Breast epithelium (tissue), 3 donors: ENCODE measurements at regions not wholly inside any gene's neighbourhood (a gene's known extent, or its start where the extent isn't known, plus 50 kb on each side); places are given as distances from the start of the nearest gene placed in this dataset.

Experiments
- POLR2A ChIP-seq: fragments of 450-650 bp; IDR thresholded peaks from one replicate; pipeline ENCODE4 v1.6.1; 2016; ENCODE audit warnings: antibody characterized with exemption, mild to moderate bottlenecking, moderate library complexity
- POLR2AphosphoS5 ChIP-seq, 3 donors: sonication (generic); formaldehyde crosslinking; IDR thresholded peaks; one replicate each; pipeline ENCODE4 v1.6.1; 2017; ENCODE audit warnings: antibody characterized with exemption in 3 of 3
- TF ChIP-seq, protein P1 (sequence below), 3 donors: fragments of 450-650 bp; IDR thresholded peaks; one replicate each; pipeline ENCODE4 v1.5.1; 2016 to 2017; ENCODE audit warnings: antibody characterized with exemption in 3 of 3, mild to moderate bottlenecking in 3 of 3, moderate library complexity in 3 of 3

DNA sequence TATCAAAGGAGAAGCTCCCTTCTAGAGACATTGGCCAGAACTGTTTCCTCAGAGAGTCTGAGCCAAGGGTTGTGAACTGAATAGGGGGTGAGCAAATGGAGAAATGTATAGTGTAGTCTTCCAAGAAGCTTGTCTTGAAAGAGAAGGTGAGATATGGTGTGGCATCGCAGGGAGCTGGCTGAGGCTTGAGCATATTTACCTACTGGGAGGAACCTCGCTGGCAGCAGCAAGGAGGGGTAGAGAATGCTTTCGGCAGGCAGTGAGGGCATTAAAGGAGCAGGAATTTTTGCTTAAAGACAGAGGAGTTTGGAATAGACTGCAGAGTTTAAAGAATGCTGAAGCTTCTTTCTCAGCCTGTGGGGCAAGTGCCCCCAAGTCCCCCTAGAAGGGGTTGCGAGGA is 59.3 kb upstream of the PRMT8 start:
- TF ChIP-seq, protein P1, sequence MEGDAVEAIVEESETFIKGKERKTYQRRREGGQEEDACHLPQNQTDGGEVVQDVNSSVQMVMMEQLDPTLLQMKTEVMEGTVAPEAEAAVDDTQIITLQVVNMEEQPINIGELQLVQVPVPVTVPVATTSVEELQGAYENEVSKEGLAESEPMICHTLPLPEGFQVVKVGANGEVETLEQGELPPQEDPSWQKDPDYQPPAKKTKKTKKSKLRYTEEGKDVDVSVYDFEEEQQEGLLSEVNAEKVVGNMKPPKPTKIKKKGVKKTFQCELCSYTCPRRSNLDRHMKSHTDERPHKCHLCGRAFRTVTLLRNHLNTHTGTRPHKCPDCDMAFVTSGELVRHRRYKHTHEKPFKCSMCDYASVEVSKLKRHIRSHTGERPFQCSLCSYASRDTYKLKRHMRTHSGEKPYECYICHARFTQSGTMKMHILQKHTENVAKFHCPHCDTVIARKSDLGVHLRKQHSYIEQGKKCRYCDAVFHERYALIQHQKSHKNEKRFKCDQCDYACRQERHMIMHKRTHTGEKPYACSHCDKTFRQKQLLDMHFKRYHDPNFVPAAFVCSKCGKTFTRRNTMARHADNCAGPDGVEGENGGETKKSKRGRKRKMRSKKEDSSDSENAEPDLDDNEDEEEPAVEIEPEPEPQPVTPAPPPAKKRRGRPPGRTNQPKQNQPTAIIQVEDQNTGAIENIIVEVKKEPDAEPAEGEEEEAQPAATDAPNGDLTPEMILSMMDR (IDR thresholded peaks at IDR 0.05) = no peak
- no peak for TF ChIP-seq POLR2A
- TF ChIP-seq POLR2AphosphoS5 (IDR thresholded peaks at IDR 0.05) = no peak
